ENCODE measurements at regions not wholly inside any gene's neighbourhood (a gene's known extent, or its start where the extent isn't known, plus 50 kb on each side); places are given as distances from the start of the nearest gene placed in this dataset.
"Not testable (repeated sequence)": the region's sequence is repeated elsewhere in the genome, so short reads cannot be mapped to it uniquely, and the experiment has no call there.

DNA sequence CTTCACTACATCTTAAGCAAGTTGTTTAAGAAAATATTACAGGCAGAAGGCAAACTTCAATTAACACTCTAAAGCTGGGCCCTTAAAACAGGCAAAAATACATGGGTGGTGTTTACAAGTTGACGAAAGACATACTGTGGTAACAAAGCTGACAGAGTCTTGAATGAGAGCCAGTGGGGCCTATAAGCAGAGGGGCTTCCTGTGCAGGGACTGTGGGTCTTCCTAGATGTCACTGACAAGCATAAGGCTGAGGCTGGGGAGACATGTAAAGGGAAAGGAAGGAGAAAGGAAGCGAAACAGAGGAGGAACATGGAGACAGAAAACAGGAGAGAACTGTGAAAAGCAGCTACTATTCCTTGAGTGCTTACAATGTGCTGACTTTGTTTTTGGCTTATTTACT is 308.0 kb upstream of the RPS23 start:
- Histone ChIP-seq H3K27ac (peak overlapping the region; percentile 66), H3K4me3 (no peak overlapping the region), H3K36me3 (no peaks in the 10 kb centered on the region), H3K4me1 (ENCODE audit: low read depth) (peaks cover 11% of the 10 kb centered on the region), H3K9me3 (ENCODE audit: low read depth) (no peaks in the 10 kb centered on the region), H3K27me3 (no peaks in the 10 kb centered on the region)
- DNase-seq (ENCODE audit: low read depth in 1 of 2, low spot score in 1 of 2) = peak; percentile 19 to 44
- TF ChIP-seq, protein P1, sequence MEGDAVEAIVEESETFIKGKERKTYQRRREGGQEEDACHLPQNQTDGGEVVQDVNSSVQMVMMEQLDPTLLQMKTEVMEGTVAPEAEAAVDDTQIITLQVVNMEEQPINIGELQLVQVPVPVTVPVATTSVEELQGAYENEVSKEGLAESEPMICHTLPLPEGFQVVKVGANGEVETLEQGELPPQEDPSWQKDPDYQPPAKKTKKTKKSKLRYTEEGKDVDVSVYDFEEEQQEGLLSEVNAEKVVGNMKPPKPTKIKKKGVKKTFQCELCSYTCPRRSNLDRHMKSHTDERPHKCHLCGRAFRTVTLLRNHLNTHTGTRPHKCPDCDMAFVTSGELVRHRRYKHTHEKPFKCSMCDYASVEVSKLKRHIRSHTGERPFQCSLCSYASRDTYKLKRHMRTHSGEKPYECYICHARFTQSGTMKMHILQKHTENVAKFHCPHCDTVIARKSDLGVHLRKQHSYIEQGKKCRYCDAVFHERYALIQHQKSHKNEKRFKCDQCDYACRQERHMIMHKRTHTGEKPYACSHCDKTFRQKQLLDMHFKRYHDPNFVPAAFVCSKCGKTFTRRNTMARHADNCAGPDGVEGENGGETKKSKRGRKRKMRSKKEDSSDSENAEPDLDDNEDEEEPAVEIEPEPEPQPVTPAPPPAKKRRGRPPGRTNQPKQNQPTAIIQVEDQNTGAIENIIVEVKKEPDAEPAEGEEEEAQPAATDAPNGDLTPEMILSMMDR (IDR thresholded peaks at IDR 0.05; ENCODE audit: low read depth, low read length) = no peak

DNA sequence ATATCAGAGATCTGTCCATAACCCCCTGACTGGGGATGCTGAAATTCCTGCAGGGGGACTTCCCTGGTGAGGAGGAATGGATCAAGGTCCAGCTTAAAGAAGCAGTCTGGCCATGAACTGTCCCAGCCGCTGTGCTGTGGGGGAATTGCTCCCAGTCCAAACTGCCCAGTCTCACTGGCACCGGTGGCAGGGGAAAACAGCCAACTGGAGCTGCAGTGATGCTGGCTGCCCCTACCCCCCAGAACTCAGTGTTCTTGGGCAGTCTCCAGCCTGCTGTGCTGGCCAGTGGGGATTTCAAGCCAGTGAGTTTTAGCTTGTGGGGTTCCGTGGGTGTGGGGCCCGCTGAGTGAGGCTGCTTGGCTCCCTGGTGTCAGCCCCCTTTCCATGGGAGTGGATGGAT is 306.5 kb upstream of the RPS23 start:
- no peaks in the 10 kb centered on the region for H3K9me3 ChIP-seq (ENCODE audit: low read depth)
- no peak overlapping the region for H3K27ac ChIP-seq
- DNase-seq (ENCODE audit: low read depth in 1 of 2, low spot score in 1 of 2) = no peak
- no peak overlapping the region for H3K4me3 ChIP-seq
- H3K36me3 ChIP-seq = no peaks in the 10 kb centered on the region
- TF ChIP-seq, protein P1 (IDR thresholded peaks at IDR 0.05; ENCODE audit: low read depth, low read length) = no peak
- no peaks in the 10 kb centered on the region for H3K27me3 ChIP-seq
- H3K4me1 ChIP-seq (ENCODE audit: low read depth) = peaks cover 11% of the 10 kb centered on the region

- not testable (repeated sequence) for H3K4me3 ChIP-seq; H3K27ac ChIP-seq; H3K27me3 ChIP-seq; H3K36me3 ChIP-seq; H3K9me3 ChIP-seq (ENCODE audit: low read depth); DNase-seq (ENCODE audit: low read depth in 1 of 2, low spot score in 1 of 2)
- H3K4me1 ChIP-seq (ENCODE audit: low read depth) = peaks cover 11% of the 10 kb centered on the region
Observed at GRCh38 chr5:82583331-82583730, 305.2 kb upstream of the RPS23 start.

- Histone ChIP-seq H3K4me1 (ENCODE audit: low read depth) (no peaks in the 10 kb centered on the region), H3K27ac (no peak overlapping the region), H3K36me3 (no peaks in the 10 kb centered on the region), H3K9me3 (ENCODE audit: low read depth) (no peaks in the 10 kb centered on the region), H3K27me3 (no peaks in the 10 kb centered on the region), H3K4me3 (no peak overlapping the region)
- DNase-seq (ENCODE audit: low read depth in 1 of 2, low spot score in 1 of 2) = no peak
- TF ChIP-seq, protein P1 (IDR thresholded peaks at IDR 0.05; ENCODE audit: low read depth, low read length) = no peak
Observed at GRCh38 chr5:82564963-82565362, 286.8 kb upstream of the RPS23 start.

GRCh38 chr5:82563745-82564144 is 285.6 kb upstream of the RPS23 start:
- TF ChIP-seq, protein P1 (IDR thresholded peaks at IDR 0.05; ENCODE audit: low read depth, low read length) = no peak
- no peaks in the 10 kb centered on the region for H3K36me3 ChIP-seq
- H3K27me3 ChIP-seq = no peaks in the 10 kb centered on the region
- H3K4me1 ChIP-seq (ENCODE audit: low read depth) = no peaks in the 10 kb centered on the region
- no peak overlapping the region for H3K4me3 ChIP-seq
- no peaks in the 10 kb centered on the region for H3K9me3 ChIP-seq (ENCODE audit: low read depth)
- no peak overlapping the region for H3K27ac ChIP-seq
- no peak for DNase-seq (ENCODE audit: low read depth in 1 of 2, low spot score in 1 of 2)

- Histone ChIP-seq H3K9me3 (ENCODE audit: low read depth) (no peaks in the 10 kb centered on the region), H3K27me3 (no peaks in the 10 kb centered on the region), H3K27ac (no peak overlapping the region), H3K4me1 (ENCODE audit: low read depth) (no peaks in the 10 kb centered on the region), H3K4me3 (no peak overlapping the region), H3K36me3 (no peaks in the 10 kb centered on the region)
- DNase-seq (ENCODE audit: low read depth in 1 of 2, low spot score in 1 of 2) = no peak
- TF ChIP-seq, protein P1 (IDR thresholded peaks at IDR 0.05; ENCODE audit: low read depth, low read length) = no peak
Observed at GRCh38 chr5:82562696-82563240, 284.6 kb upstream of the RPS23 start.

Measured in cardiac muscle cell (in vitro differentiated cells and primary cell).